Stimulated activated naive CD8-positive, alpha-beta T cell treated with anti-CD3 and anti-CD28 coated beads, Interleukin-15, amount 100 ng/mL, for 72 hours (primary cell): ENCODE measurements at regions not wholly inside any gene's neighbourhood (a gene's known extent, or its start where the extent isn't known, plus 50 kb on each side); places are given as distances from the start of the nearest gene placed in this dataset.
"Not testable (repeated sequence)": the region's sequence is repeated elsewhere in the genome, so short reads cannot be mapped to it uniquely, and the experiment has no call there.

ENCODE experiments used
- ATAC-seq: fragments of 150-1000 bp; cut with Tn5 transposase; 2 replicates; pipeline ENCODE4 v1.10.0; 2021; ENCODE audit warnings: mild to moderate bottlenecking, moderate library complexity
- DNase-seq, 2 donors: peaks; one replicate each; pipeline ENCODE4 v3.0.0; 2021 to 2022
- H3K27ac Mint-ChIP-seq, 2 donors: one replicate each; pipeline ENCODE4 v1.8.0; 2022; ENCODE audit warnings: mild to moderate bottlenecking in 2 of 2, mixed read lengths in 2 of 2, moderate library complexity in 2 of 2
- H3K27me3 Mint-ChIP-seq: one replicate; pipeline ENCODE4 v1.8.0; 2022; ENCODE audit warnings: mixed read lengths
- H3K4me1 Mint-ChIP-seq: one replicate; pipeline ENCODE4 v1.8.0; 2022; ENCODE audit warnings: mild to moderate bottlenecking, mixed read lengths
- H3K4me3 Mint-ChIP-seq, 2 donors: one replicate each; pipeline ENCODE4 v1.8.0; 2022; ENCODE audit warnings: mild to moderate bottlenecking in 2 of 2, mixed read lengths in 2 of 2, moderate library complexity in 1 of 2
- H3K9me3 Mint-ChIP-seq, 2 donors: one replicate each; pipeline ENCODE4 v1.8.0; 2022; ENCODE audit warnings: mixed read lengths in 2 of 2

DNA sequence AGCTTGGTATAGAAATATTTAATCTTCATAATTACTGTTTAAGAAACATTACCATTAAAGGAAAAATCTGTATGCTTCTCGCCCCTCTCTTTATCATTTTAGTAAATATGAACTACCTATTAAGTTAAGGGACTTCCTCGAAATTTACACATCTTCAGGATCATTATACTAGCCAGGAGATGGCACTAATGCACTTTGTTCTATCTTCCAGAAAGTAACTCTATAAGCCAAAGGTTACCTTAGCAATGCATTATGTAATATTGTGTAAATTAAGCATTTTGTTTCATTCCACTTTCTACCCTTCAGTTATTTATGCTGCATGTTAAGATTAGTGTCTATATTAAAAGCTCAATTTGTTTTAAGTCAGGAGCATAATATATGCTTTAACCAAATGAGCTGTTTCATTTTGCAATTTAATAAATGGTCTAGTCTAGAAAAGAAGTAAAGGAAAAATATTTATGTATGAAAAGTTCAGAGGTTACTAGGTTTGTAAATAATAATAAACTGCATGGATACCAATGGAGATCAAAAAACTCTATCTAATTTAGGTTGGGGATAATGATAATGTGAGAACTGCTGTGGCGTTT is 128.5 kb downstream of the ANKRD7 start:
- Mint-ChIP-seq H3K27me3 (peaks cover 8% of the 10 kb centered on the region), H3K27ac (no peak overlapping the region), H3K4me3 (no peak overlapping the region), H3K9me3 (peaks cover 0 to 4% of the 10 kb centered on the region in 2 donors), H3K4me1 (no peaks in the 10 kb centered on the region)
- ATAC-seq: no peak
- DNase-seq: no peak

DNA sequence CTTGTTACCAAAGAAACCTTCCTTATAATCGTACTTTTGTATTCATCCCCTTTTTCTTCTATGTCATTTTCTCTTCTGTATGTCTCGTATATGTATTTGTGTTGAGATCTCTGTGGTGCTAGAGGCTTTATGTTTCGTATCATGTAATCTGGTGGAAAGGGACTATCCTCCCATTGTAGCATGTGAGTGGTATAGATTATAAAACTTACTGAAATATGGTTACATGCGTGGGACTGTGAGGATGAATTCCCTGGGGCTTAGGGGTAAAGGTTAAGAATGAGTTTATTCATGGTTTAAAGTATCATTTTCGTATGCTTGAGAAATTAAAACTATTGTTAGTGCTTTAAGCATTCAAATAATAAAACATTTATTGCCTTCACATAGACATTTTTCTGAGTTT is 141.9 kb downstream of the ANKRD7 start:
- Mint-ChIP-seq H3K9me3 (no peaks in the 10 kb centered on the region), H3K27me3 (no peaks in the 10 kb centered on the region), H3K27ac (no peak overlapping the region), H3K4me1 (no peaks in the 10 kb centered on the region), H3K4me3 (no peak overlapping the region)
- ATAC-seq (no peak), DNase-seq (no peak)

DNA sequence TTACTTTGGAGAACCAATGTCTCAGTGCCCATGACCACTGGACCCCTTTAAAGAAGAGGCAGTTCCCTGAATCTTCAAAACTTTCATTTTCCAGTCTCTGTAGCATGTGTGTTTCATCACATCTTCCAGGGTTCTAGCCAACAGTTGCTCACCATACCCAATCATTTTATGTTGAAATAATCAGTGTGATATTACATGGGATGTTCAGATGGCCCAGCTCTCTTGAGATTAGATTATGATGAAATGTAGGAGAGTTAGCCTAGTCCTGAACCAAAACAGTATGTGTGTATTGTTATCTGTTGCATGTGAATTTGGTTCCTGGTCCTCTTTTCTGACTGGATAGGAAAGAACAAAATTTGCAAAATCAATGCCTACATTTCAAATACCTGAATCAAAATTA is 144.5 kb downstream of the ANKRD7 start:
- H3K27me3 Mint-ChIP-seq: no peaks in the 10 kb centered on the region
- H3K4me3 Mint-ChIP-seq: no peak overlapping the region
- no peak for DNase-seq
- no peak overlapping the region for H3K27ac Mint-ChIP-seq
- no peak for ATAC-seq
- no peaks in the 10 kb centered on the region for H3K9me3 Mint-ChIP-seq
- no peaks in the 10 kb centered on the region for H3K4me1 Mint-ChIP-seq

DNA sequence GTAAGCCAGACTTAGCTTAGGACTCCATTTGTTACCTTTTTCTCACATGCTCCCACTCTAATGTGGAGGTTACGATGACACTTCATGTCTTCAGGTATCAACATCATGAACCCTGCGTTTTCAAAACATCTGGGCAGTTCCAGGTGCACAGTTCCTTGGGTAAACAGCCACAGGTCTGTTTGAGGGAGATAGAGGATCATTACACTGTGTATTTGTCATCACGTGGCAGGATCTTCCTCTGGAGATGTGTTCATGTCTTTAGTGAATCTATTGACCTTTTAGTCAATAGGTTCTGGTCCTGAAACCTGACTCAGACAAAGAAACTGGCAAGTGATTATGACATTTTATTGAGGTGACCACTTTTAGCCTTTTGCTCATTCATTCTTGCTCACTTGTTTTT is 145.5 kb downstream of the ANKRD7 start:
- Mint-ChIP-seq H3K27ac (no peak overlapping the region), H3K9me3 (no peaks in the 10 kb centered on the region), H3K4me1 (no peaks in the 10 kb centered on the region), H3K27me3 (no peaks in the 10 kb centered on the region), H3K4me3 (no peak overlapping the region)
- no peak for ATAC-seq
- no peak for DNase-seq

GRCh38 chr7:118372530-118372929 is 148.0 kb downstream of the ANKRD7 start:
- Mint-ChIP-seq H3K27ac (no peak overlapping the region), H3K4me1 (no peaks in the 10 kb centered on the region), H3K4me3 (no peak overlapping the region), H3K9me3 (no peaks in the 10 kb centered on the region), H3K27me3 (no peaks in the 10 kb centered on the region)
- no peak for ATAC-seq
- no peak for DNase-seq

DNA sequence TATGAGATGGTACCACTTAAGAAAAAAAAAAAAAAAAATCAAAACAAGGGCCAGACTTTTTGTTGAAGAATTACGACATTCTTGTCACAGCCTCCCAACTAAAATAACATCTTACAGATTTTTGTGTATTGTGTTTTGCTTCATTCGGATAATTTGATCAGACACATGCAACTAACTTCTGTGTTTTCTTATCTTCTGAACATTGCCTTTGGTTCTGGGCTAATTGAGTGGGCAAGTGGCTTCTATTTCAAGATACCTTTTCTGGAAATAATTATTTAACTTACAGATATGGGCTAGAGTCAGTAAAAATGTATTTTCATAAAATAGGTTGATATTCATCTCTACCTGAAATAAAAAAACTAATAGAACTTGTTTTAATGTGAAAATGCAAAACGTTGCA is 165.1 kb downstream of the ANKRD7 start:
- H3K9me3 Mint-ChIP-seq: no peaks in the 10 kb centered on the region
- H3K4me3 Mint-ChIP-seq: no peak overlapping the region
- H3K27ac Mint-ChIP-seq: no peak overlapping the region
- DNase-seq (no peak), ATAC-seq (no peak)
- H3K4me1 Mint-ChIP-seq: no peaks in the 10 kb centered on the region
- H3K27me3 Mint-ChIP-seq: no peaks in the 10 kb centered on the region

- H3K27ac Mint-ChIP-seq: no peak overlapping the region
Measured at GRCh38 chr7:118404211-118404610, 179.7 kb downstream of the ANKRD7 start.

GRCh38 chr7:118418433-118418832 is 193.9 kb downstream of the ANKRD7 start:
- no peaks in the 10 kb centered on the region for H3K9me3 Mint-ChIP-seq
- H3K27me3 Mint-ChIP-seq: no peaks in the 10 kb centered on the region
- H3K27ac Mint-ChIP-seq: no peak overlapping the region
- H3K4me1 Mint-ChIP-seq: no peaks in the 10 kb centered on the region
- no peak for DNase-seq
- no peak overlapping the region for H3K4me3 Mint-ChIP-seq
- no peak for ATAC-seq

More at GRCh38 chr7:118404211-118404610, 179.7 kb downstream of the ANKRD7 start:
- DNase-seq (no peak), ATAC-seq (no peak)
- Mint-ChIP-seq H3K4me1 (no peaks in the 10 kb centered on the region), H3K4me3 (no peak overlapping the region), H3K27me3 (no peaks in the 10 kb centered on the region), H3K9me3 (peaks cover 0 to 4% of the 10 kb centered on the region in 2 donors)

DNA sequence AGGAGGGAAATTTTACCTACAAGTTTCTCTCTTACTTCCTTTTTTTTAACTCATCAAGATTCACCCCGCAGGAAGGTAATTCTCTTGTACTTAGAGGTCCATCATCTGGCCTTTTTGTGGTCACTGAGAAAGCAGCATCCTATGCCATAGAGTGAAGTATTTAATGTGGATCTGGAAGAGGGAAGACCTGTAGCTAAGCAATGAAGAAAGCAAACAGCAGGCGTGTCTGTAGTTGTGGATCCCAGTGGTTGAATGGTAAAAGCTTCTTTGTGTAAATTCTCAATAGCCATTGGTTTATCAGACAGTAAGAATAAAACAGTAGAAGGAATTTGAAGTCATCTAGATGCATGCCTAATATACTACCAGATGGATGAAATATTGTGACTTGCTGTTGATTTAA is 196.4 kb downstream of the ANKRD7 start:
- DNase-seq: no peak
- H3K4me3 Mint-ChIP-seq: no peak overlapping the region
- no peaks in the 10 kb centered on the region for H3K9me3 Mint-ChIP-seq
- no peaks in the 10 kb centered on the region for H3K27me3 Mint-ChIP-seq
- no peak overlapping the region for H3K27ac Mint-ChIP-seq
- H3K4me1 Mint-ChIP-seq: no peaks in the 10 kb centered on the region
- ATAC-seq: no peak

DNA sequence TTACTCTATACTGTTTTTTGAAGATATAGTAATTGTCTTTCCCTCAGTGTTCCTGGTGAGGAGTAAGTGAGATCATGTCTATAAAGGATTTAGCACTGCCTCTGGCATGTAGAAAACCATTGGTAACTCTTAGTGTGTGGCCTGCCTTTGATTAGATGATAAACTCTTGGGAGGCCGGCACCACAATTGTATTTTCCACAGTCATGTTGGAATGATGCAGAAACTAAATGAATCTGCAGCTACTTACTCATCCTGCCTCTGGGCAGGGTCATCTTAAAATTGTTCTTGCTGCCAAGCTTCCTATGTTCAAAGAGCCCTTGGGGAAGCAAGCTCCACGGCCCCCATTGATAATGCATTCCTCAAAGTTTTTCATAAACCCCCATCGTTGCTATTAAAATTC is 204.6 kb downstream of the ANKRD7 start:
- no peak for ATAC-seq
- H3K9me3 Mint-ChIP-seq: peaks cover 8 to 25% of the 10 kb centered on the region in 2 donors
- DNase-seq: no peak
- H3K4me1 Mint-ChIP-seq: no peaks in the 10 kb centered on the region
- no peak overlapping the region for H3K27ac Mint-ChIP-seq
- H3K4me3 Mint-ChIP-seq: no peak overlapping the region
- no peaks in the 10 kb centered on the region for H3K27me3 Mint-ChIP-seq

GRCh38 chr7:118436663-118437062 is 212.2 kb downstream of the ANKRD7 start:
- no peak for ATAC-seq
- Mint-ChIP-seq H3K4me1 (no peaks in the 10 kb centered on the region), H3K27me3 (no peaks in the 10 kb centered on the region), H3K9me3 (peaks cover 12 to 51% of the 10 kb centered on the region in 2 donors), H3K27ac (no peak overlapping the region), H3K4me3 (no peak overlapping the region)
- no peak for DNase-seq

- DNase-seq, H3K9me3 Mint-ChIP-seq, H3K27ac Mint-ChIP-seq, H3K27me3 Mint-ChIP-seq, H3K4me1 Mint-ChIP-seq, ATAC-seq, H3K4me3 Mint-ChIP-seq: not testable (repeated sequence)
Measured at GRCh38 chr7:118449030-118449429, 224.5 kb downstream of the ANKRD7 start.

GRCh38 chr7:118449797-118450567 is 225.5 kb downstream of the ANKRD7 start:
- no peak overlapping the region for H3K27ac Mint-ChIP-seq
- no peaks in the 10 kb centered on the region for H3K9me3 Mint-ChIP-seq
- no peak for ATAC-seq
- H3K27me3 Mint-ChIP-seq: no peaks in the 10 kb centered on the region
- no peaks in the 10 kb centered on the region for H3K4me1 Mint-ChIP-seq
- no peak overlapping the region for H3K4me3 Mint-ChIP-seq
- DNase-seq: no peak

DNA sequence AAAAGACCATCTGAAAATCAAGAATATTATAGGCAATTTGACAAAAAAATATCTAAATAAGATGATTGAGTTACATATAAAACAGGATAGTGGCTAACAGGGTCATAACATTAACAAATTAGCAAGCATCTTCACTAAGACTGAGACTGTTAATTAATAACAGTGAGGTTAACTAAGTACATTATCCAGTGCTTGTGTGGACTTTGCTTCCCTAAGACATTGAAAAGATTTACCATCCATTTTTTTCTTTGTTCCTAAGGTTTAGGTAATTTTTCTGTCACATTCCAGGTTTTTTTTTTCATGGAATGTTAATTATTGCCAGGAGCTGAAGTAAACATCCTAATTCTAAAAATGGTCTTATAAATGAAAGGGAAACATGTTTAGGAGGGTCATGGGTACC is 227.6 kb downstream of the ANKRD7 start:
- H3K27me3 Mint-ChIP-seq: no peaks in the 10 kb centered on the region
- no peaks in the 10 kb centered on the region for H3K4me1 Mint-ChIP-seq
- H3K27ac Mint-ChIP-seq: no peak overlapping the region
- DNase-seq (no peak), ATAC-seq (no peak)
- peaks cover 0 to 3% of the 10 kb centered on the region in 2 donors for H3K9me3 Mint-ChIP-seq
- H3K4me3 Mint-ChIP-seq: no peak overlapping the region

- DNase-seq: no peak
- no peak for ATAC-seq
- Mint-ChIP-seq H3K27ac (no peak overlapping the region), H3K4me3 (no peak overlapping the region), H3K4me1 (no peaks in the 10 kb centered on the region), H3K27me3 (no peaks in the 10 kb centered on the region), H3K9me3 (peaks cover 0 to 4% of the 10 kb centered on the region in 2 donors)
Measured at GRCh38 chr7:118467381-118467780, 242.9 kb downstream of the ANKRD7 start.

- H3K27me3 Mint-ChIP-seq: no peaks in the 10 kb centered on the region
- no peak for ATAC-seq
- no peaks in the 10 kb centered on the region for H3K4me1 Mint-ChIP-seq
- H3K9me3 Mint-ChIP-seq: peaks cover 0 to 9% of the 10 kb centered on the region in 2 donors
- no peak overlapping the region for H3K4me3 Mint-ChIP-seq
- no peak for DNase-seq
- no peak overlapping the region for H3K27ac Mint-ChIP-seq
Measured at GRCh38 chr7:118472581-118472980, 248.1 kb downstream of the ANKRD7 start.

GRCh38 chr7:118473271-118473670 is 248.8 kb downstream of the ANKRD7 start:
- no peak for DNase-seq
- Mint-ChIP-seq H3K4me1 (no peaks in the 10 kb centered on the region), H3K4me3 (no peak overlapping the region), H3K9me3 (peaks cover 0 to 9% of the 10 kb centered on the region in 2 donors), H3K27me3 (no peaks in the 10 kb centered on the region), H3K27ac (no peak overlapping the region)
- no peak for ATAC-seq
